HG03354 (cell line): ENCODE measurements at regions not wholly inside any gene's neighbourhood (a gene's known extent, or its start where the extent isn't known, plus 50 kb on each side); places are given as distances from the start of the nearest gene placed in this dataset.
"Not testable (repeated sequence)": the region's sequence is repeated elsewhere in the genome, so short reads cannot be mapped to it uniquely, and the experiment has no call there.

Source experiments
- ATAC-seq: cut with Tn5 transposase; IDR thresholded peaks from one replicate; pipeline ENCODE4 v1.9.1; 2021; ENCODE audit warnings: mild to moderate bottlenecking; ENCODE audit not compliant: unreplicated experiment, poor library complexity, severe bottlenecking

DNA sequence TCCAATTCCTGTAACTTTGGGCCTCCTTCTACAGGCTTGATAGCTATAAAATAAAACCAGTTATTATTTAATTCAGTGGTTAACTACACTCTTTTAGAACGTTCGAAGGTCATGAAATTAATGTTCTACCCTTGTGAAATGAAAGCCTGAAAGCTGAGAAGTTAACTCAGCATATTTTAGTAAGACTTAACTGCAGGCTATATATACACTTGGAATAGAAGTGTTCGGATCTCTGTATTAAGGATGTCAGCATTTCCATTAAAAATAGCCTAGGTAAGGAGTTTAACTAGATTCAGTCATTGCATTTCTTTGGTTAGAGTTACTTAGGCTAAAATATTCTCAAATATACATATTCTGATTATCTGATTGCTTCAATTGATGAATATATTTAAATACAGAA, 229.2 kb downstream of the MRPS30 start:
- no peak for ATAC-seq

DNA sequence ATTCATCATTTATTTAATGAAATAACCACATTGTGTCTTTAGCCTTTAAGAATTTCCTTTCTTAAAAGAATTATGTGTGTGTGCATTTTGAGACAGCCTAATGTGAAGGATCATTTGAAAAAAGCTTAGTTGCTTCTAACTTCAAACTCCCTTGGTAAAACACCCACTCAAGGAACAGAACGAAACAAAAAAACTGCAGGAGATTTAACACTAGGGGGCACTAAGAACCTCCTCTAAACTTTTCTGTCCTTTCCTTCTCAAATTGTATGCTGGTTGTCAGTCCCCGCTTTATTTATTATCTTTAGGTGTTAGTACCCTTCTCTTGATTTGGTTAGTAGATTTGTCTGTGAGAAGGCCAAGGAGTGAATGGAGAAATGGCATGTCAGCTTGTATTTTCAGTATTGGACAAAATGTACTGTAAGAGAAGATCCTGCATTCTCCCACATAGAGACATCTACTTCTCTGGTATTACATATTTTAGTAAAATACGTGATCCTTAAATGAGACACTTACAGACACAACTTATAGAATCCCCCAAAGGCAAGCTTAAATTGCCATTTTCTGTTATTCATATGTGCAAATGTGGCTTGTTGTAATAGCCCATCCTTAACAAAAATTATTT, 229.7 kb downstream of the MRPS30 start:
- peak; percentile 81 for ATAC-seq

DNA sequence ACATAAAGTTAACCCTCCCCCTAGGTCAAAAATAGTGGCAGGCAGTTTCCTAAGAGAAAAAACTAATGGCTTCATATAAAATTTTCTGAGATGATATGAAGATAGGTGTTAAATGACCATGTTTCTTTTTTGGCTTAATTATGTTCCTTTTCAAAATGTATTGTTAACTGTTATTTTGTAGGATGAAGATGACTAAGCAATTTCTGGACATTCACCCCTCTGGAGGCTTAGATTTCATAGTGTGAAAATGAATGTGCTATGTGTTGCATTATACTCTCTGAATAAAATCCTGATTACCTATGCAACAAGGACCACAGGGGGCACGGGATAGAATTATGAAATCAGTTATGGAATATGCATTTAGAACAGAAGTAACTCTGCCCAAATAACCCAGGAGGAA, 233.5 kb downstream of the MRPS30 start:
- ATAC-seq: no peak

DNA sequence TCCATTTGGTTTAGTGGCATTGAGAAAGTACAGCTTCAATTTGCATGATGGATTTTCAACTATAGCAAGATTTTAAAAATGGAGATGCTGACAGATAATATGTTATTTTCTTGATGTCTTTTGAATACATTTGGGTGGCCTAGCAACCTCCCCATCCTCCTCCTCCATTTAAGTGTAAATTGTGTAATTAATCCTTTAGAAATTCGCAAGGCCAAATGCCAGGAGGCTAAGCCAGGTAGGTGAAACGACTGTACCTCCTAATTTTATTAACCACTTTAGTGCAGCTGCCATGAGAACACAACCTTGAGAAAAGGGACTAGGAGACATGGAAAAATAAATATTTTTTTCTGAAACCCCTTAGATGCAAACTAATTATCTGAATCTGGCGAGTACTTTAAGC, 248.8 kb downstream of the MRPS30 start:
- ATAC-seq: no peak

DNA sequence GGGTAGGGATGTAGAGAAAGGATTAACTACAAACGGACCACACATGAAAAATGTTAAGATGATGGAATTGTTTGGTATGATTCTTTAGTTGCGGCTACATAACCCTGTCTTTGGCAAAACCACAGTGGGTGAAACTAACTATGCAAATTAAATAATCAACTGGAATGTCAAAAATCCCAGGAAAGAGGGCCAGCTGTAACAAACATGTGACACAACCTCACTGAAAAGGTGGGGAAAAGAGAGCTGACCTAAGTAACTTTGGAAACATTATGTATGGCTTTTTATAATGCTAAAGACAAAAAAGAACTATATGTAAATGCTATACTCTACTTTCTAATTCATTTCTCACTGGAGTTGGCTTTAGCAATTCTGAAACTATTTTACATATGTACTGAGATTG, 252.0 kb downstream of the MRPS30 start:
- ATAC-seq: no peak

DNA sequence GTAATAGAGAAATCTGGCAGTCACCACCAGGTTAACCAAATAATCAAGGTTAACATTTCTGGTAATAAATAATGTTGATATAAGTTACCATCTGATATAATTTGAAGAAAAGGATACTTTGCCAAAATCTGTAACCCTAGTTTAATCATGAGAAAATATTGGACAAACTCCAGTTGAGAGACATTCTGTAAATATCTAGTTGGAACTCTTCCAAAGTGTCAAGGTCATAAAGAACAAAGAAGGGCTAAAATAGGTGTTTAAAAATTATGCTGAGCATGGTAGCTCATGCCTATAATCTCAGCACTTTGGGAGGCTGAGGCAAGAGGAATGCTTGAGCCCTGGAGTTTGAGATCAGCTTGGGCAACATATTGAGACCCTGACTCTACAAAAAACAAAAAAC, 253.3 kb downstream of the MRPS30 start:
- no peak for ATAC-seq

DNA sequence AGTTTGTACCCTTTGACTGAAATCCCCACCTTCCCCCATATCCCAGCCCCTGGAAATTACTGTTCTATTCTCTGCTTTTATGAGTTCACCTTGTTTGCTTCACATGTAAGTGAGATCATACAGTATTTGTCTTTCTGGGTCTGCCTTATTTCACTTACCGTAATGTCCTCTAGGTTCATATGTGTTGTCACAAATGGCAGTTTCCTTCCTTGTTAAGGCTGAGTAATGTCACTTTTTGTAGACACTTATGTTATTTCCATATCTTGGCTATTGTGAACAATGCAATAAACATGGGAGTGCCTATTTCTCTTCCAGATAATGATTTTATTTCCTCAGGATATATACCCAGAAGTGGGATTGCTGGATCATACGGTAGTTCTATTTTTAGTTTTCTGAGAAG, 272.3 kb downstream of the MRPS30 start:
- ATAC-seq: no peak

DNA sequence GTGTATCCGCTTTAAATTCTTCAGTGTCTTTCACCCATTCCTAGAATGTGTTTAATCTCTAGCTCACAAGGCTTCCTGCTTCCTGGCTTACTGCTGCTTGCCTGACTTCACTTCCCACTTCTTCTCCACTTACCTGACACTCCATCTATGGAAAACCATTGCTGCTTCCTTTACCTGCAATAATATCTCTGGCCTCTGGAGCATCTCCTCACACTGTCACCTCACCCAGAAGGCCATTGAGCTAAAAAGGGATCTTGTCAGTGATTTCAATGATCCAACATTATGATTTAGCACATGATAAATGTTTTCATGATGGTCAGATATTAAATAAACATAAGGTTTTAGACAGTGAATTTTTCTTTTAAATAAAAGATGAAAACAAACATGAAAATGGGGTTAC, 281.1 kb downstream of the MRPS30 start:
- ATAC-seq: no peak

DNA sequence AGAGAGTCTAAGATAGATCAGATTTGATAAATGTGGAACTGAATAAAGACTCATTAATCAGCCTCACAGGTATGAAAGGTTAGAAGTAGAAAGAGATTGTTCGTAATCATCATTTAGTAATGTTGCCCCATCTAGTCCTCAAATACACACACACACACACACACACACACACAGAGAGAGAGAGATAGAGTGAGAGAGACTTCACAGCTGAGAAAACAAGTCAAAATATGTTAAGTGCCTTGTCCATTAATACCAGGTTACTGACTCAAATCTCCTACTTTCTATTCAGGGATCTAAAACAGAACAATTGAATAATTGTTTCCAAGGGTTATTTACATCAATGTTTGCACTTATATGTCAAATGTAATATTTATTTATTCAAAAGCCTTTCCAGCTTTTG, 284.6 kb downstream of the MRPS30 start:
- no peak for ATAC-seq

DNA sequence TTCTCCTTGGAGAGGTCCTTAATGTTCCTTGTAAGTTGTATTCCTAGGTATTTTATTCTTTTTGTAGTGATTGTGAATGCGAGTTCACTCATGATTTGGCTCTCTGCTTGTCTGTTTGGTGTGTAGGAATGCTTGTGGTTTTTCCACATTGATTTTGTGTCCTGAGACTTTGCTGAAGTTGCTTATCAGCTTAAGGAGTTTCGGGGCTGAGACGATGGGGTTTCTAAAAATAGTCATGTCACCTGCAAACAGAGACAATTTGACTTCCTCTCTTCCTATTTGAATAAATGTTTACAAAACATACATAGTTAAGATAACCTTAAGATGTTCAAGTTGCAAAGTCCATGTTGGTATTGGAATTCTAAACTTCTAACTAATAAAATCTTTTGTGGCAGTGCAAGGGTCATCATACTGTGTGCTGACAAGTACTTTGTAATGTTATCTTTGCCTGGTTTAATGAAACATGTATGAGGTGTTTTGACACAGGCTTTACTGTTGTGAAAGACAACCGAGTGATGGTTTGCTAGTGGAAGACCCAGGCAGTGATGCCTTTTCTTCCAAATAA, 286.2 kb downstream of the MRPS30 start:
- no peak for ATAC-seq

DNA sequence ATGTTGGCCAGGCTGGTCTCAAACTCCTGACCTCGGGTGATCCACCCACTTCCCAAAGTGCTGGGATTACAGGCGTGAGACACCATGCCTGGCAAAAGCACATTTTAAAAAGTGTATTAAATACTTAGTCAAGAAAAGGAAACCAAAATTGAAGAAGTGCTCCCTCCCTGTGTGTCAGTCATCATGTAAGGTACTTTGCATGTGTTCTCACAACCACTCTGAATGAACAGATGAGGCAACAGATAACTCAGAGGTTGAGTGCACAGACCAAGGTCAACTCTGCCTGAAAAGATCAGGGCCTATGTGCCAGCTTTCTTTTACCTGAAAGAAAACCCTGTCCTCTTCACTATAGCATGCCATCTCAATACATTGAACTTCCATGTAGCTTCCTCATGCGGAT, 289.7 kb downstream of the MRPS30 start:
- ATAC-seq: no peak

DNA sequence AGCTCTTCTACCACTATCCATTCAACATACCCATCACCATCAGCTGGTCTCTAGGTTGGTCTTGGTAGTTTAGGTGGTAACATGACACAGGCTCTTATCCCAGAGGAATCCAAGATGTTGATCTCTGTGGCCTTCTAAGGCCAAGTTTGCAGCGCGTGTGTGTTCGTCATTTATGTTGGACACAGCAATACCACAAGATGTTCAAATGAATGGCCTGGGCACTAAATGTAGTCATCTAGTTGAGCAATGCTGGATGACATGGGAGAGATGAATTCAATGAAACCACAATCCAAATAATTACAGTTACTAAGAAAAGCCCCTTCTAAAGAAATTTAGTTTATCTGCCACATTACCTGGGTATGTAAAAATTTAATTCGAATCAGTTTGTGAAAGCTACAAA, 292.4 kb downstream of the MRPS30 start:
- no peak for ATAC-seq

DNA sequence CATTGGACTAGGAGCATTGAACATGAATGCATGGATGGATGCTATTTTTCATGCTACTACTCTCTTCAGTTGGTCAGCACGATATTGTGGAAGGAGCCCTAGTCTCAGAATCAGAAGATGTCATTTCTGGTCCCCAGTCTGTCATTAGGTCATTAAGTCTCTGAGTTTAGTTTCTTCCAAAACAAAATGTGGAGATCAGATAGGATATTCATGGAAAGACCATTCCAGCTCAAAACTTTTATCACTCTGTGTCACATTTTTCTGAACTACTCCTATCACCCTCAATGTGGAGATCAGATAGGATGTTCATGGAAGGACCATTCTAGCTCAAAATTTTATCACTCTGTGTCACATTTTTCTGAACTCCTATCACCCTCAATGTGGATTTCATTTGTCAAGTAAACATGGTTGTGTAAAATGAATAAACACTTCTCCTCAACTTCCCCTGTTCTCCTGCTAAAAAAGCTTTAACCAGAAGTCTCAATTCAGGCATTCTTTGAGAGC, 296.8 kb downstream of the MRPS30 start:
- no peak for ATAC-seq

DNA sequence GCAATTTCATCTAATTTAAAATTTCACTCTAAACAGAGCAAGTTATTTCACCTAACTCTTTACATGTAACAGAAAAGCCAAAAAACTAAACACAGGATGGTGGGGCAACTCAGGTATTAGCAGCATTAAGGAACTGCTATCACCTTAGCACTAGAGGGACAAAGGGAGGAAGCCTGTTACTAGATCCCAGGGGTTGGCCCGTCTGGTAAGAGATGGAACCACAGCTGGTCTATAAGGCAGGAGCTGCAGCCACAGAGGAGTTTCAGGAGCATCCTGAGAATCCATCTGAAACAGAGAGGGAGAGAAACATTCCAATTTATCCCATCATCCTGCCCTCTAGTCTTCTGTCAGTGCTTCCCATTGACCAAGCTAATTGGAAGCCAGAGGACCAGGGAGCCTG, 300.3 kb downstream of the MRPS30 start:
- no peak for ATAC-seq

DNA sequence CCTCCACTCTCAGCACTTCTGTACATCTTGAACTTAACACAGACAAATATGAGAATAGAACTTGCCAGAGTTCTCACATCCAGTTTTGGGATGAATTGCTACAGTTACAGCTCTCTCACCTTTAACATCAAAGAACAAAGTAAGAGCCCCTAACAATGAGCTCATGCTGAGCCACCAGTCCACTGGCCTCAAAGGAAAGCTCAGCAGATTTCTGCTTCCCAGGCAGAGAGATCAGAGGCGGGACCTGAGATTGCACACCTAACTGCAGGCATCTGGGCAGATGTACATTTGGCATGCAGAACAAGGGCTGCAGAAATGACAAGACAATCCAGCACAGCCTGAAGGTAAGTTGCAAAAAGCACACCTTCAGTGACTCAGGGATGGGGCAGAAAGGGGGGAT, 300.9 kb downstream of the MRPS30 start:
- ATAC-seq: no peak

DNA sequence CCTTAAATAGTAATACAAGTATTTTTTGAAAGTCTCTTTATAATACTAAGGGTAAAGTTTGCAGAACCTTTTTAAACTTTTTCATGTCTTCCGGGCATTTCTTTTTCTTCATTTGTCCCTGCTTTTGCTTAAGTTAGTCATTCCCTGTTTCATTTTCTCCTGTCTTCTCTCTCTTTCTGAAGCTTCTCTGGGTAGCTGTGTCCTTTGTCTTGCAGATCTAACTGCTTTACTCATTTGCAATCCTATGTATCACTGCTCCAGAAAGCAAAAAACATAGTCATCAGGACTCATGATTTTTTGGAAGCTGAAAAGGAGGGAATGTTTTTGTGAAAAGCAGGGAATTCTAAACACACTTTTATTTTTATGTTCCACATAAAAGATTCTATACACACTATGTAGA, 301.7 kb downstream of the MRPS30 start:
- no peak for ATAC-seq

DNA sequence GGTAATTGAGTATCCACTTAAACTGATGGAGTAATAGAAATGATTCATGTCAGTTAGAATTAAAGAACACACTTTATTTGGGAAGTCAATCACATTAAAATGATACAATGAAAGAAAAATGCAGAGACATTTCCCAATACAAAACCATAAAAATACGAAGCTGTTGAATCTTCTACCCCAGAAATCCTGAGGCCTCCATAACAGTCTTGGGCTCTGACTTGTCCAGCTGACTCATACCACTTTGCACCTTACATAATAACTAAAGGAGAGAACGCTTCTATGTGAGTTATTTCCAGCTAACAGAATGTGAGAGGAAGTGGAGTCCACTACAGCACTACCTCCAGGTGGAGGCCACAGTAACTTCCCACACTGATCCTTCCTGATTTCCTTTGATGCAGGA, 305.0 kb downstream of the MRPS30 start:
- ATAC-seq: no peak

DNA sequence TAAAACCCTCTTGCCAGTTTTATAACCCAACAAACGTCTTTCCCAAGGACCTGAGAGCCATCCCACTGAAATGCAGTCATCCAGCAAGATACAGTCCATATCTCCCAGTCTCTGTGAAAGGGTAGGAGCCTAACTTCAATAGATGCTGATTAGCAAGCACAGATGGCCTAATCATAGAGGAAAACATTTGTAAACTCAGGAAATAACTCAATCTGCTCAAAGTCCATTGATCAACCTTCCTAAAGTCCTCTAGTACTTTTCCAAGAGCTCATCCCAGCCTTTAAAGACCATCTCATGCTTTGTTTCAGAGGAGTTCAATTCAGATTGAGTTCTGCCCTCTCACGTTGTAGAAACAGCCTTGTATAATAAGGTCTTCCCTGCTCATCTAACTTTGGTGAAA, 324.2 kb downstream of the MRPS30 start:
- ATAC-seq: no peak

DNA sequence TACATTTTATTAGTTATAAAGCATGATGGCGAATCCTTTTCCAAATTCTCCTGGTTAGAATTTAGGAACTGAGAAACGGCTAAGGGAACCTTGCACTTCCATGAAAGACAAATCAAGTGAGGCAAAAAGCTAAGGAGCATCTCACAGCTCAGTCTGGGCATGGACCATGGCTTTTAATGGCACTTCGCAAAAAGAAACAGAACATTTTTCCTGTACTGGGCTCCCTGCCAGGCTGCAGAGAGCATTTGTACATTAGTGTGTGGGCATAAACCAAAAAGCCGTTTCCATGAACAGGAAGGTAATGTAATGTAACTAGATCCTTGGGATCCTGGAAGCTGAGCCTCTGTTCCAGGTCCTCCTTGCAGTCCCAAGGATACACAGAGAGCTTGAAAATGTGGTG, 354.2 kb downstream of the MRPS30 start:
- ATAC-seq: no peak

DNA sequence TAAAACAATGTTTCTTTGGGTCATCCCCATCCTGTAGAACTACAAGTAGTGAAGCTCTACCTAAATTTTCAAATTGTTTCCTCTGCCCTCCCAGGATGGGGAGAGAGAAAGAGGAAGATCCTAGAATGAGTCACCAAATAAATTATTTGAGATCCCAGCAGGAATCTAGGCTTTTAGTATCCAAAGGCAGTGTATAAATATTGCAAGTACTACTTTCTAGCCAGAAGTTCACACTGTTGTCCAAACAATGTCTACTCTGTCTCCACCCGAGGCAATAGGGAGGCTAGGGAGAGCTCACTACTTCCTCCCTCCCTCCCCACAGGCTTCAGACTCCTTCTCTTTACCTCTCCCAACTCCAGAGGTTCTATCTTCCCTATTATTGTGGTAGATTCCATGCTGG, 362.8 kb downstream of the MRPS30 start:
- ATAC-seq: no peak

DNA sequence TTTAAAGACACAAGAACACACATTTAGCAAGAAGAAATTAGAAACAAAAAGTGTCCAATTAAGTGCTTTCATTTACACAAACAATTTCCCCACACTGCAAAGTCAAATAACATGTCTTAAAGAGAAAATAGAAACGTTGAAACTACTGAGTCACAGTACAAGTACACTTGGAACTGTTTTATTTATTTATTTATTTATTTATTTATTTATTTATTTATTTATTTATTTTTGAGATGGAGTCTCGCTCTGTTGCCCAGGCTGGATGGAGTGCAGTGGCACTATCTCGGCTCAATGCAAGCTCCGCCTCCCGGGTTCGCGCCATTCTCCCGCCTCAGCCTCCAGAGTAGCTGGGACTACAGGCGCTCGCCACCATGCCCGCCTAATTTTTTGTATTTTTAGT, 363.9 kb downstream of the MRPS30 start:
- ATAC-seq: not testable (repeated sequence)

DNA sequence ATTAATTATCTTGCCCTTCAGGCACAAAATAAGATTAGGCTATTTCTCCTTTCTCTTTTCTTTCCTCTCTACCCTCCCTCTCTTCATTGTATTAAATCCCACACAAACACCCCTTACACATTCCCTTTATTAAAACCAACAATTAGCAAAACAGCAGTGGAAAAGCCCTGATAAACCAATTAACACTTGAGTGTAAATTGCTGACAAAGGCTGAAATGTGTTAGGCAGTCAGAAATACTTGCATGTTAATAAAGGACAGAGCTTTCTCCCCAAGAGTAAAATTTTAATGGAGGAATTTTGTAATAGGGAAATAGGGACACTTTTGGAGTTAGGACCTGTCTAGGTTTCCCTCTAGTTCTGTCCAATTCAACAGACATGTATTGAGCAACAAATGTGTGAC, 370.9 kb downstream of the MRPS30 start:
- ATAC-seq: no peak
